GM23338 (cell line): ENCODE measurements at regions not wholly inside any gene's neighbourhood (a gene's known extent, or its start where the extent isn't known, plus 50 kb on each side); places are given as distances from the start of the nearest gene placed in this dataset.

Source experiments
- CREB1 ChIP-seq: fragments of 250-450 bp; sonication (Bioruptor Pico); IDR thresholded peaks from 2 replicates; pipeline ENCODE4 v1.5.0; 2020; ENCODE audit warnings: low read depth, mild to moderate bottlenecking, moderate library complexity
- CTCF ChIP-seq, 2 experiments: fragments of 200-600 bp in 1 of 2; sonication (generic) in 1 of 2; conservative IDR thresholded peaks; 2 replicates each; pipeline versions ENCODE4 v1.5.1 to v1.6.1; 2016 to 2017; ENCODE audit warnings: antibody characterized with exemption in 2 of 2, low read depth in 2 of 2, mild to moderate bottlenecking in 2 of 2, moderate library complexity in 1 of 2
- EZH2 ChIP-seq: fragments of 200-600 bp; sonication (generic); IDR thresholded peaks from one replicate; pipeline ENCODE4 v1.8.0; 2017; ENCODE audit warnings: antibody characterized with exemption, mild to moderate bottlenecking, low read depth; ENCODE audit not compliant: unreplicated experiment
- EZH2phosphoT487 ChIP-seq: fragments of 200-600 bp; sonication (generic); IDR thresholded peaks from one replicate; pipeline ENCODE4 v1.8.1; 2018; ENCODE audit warnings: antibody characterized with exemption; ENCODE audit not compliant: unreplicated experiment
- JUNB ChIP-seq: IDR thresholded peaks from one replicate; pipeline ENCODE4 v1.6.1; 2016; ENCODE audit warnings: antibody characterized with exemption; ENCODE audit not compliant: unreplicated experiment
- NANOG ChIP-seq: IDR thresholded peaks from 2 replicates; pipeline ENCODE4 v1.6.1; 2016; ENCODE audit warnings: antibody characterized with exemption, borderline replicate concordance
- POLR2AphosphoS5 ChIP-seq: IDR thresholded peaks from 2 replicates; pipeline ENCODE4 v1.6.1; 2016; ENCODE audit warnings: antibody characterized with exemption, low read depth
- REST ChIP-seq: IDR thresholded peaks from one replicate; pipeline ENCODE4 v1.6.1; 2018; ENCODE audit warnings: antibody characterized with exemption; ENCODE audit not compliant: unreplicated experiment
- STAT1 ChIP-seq: IDR thresholded peaks from one replicate; pipeline ENCODE4 v1.6.1; 2016; ENCODE audit warnings: antibody characterized with exemption; ENCODE audit not compliant: unreplicated experiment
- ZNF114 ChIP-seq: fragments of 250-450 bp; sonication (Bioruptor Pico); IDR thresholded peaks from 2 replicates; pipeline ENCODE4 v1.5.0; 2020; ENCODE audit warnings: mild to moderate bottlenecking, moderate library complexity
- ZNF331 ChIP-seq: fragments of 250-450 bp; sonication (Bioruptor Pico); IDR thresholded peaks from 2 replicates; pipeline ENCODE4 v1.5.0; 2020; ENCODE audit warnings: low read depth, mild to moderate bottlenecking, moderate library complexity
- TF ChIP-seq, protein P1 (sequence below): fragments of 250-450 bp; sonication (Bioruptor Pico); IDR thresholded peaks from 2 replicates; pipeline ENCODE4 v1.5.0; 2020; ENCODE audit warnings: mild to moderate bottlenecking, moderate library complexity

- TF ChIP-seq EZH2 (no peak), CTCF (conservative IDR thresholded peaks at IDR 0.05; ENCODE audit: low read depth in 2 of 2) (no peak), POLR2AphosphoS5 (no peak), EZH2phosphoT487 (no peak), REST (no peak), CREB1 (CRISPR knock-in tag) (no peak), STAT1 (no peak), JUNB (no peak), ZNF331 (CRISPR knock-in tag) (no peak), ZNF114 (CRISPR knock-in tag) (no peak), NANOG (no peak)
- TF ChIP-seq, protein P1, sequence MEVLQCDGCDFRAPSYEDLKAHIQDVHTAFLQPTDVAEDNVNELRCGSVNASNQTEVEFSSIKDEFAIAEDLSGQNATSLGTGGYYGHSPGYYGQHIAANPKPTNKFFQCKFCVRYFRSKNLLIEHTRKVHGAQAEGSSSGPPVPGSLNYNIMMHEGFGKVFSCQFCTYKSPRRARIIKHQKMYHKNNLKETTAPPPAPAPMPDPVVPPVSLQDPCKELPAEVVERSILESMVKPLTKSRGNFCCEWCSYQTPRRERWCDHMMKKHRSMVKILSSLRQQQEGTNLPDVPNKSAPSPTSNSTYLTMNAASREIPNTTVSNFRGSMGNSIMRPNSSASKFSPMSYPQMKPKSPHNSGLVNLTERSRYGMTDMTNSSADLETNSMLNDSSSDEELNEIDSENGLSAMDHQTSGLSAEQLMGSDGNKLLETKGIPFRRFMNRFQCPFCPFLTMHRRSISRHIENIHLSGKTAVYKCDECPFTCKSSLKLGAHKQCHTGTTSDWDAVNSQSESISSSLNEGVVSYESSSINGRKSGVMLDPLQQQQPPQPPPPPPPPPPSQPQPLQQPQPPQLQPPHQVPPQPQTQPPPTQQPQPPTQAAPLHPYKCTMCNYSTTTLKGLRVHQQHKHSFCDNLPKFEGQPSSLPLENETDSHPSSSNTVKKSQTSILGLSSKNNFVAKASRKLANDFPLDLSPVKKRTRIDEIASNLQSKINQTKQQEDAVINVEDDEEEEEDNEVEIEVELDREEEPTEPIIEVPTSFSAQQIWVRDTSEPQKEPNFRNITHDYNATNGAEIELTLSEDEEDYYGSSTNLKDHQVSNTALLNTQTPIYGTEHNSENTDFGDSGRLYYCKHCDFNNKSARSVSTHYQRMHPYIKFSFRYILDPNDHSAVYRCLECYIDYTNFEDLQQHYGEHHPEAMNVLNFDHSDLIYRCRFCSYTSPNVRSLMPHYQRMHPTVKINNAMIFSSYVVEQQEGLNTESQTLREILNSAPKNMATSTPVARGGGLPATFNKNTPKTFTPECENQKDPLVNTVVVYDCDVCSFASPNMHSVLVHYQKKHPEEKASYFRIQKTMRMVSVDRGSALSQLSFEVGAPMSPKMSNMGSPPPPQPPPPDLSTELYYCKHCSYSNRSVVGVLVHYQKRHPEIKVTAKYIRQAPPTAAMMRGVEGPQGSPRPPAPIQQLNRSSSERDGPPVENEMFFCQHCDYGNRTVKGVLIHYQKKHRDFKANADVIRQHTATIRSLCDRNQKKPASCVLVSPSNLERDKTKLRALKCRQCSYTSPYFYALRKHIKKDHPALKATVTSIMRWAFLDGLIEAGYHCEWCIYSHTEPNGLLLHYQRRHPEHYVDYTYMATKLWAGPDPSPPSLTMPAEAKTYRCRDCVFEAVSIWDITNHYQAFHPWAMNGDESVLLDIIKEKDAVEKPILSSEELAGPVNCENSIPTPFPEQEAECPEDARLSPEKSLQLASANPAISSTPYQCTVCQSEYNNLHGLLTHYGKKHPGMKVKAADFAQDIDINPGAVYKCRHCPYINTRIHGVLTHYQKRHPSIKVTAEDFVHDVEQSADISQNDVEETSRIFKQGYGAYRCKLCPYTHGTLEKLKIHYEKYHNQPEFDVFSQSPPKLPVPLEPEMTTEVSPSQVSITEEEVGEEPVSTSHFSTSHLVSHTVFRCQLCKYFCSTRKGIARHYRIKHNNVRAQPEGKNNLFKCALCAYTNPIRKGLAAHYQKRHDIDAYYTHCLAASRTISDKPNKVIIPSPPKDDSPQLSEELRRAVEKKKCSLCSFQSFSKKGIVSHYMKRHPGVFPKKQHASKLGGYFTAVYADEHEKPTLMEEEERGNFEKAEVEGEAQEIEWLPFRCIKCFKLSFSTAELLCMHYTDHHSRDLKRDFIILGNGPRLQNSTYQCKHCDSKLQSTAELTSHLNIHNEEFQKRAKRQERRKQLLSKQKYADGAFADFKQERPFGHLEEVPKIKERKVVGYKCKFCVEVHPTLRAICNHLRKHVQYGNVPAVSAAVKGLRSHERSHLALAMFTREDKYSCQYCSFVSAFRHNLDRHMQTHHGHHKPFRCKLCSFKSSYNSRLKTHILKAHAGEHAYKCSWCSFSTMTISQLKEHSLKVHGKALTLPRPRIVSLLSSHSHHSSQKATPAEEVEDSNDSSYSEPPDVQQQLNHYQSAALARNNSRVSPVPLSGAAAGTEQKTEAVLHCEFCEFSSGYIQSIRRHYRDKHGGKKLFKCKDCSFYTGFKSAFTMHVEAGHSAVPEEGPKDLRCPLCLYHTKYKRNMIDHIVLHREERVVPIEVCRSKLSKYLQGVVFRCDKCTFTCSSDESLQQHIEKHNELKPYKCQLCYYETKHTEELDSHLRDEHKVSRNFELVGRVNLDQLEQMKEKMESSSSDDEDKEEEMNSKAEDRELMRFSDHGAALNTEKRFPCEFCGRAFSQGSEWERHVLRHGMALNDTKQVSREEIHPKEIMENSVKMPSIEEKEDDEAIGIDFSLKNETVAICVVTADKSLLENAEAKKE (CRISPR knock-in tag) = no peak
Measured at GRCh38 chr5:9859808-9860207, 229.7 kb upstream of the TAS2R1 start.
